Head of caudate nucleus (tissue), 42 donors: ENCODE measurements at regions not wholly inside any gene's neighbourhood (a gene's known extent, or its start where the extent isn't known, plus 50 kb on each side); places are given as distances from the start of the nearest gene placed in this dataset.
A peak's percentile ranks its signal among the peaks of the same experiment; 100 is the strongest.

Source experiments
- DNase-seq, 42 donors: peaks; one replicate each; pipeline versions ENCODE4 v3.0.0 to v3.0.0-alpha.2; 2020 to 2021; ENCODE audit warnings: mixed read lengths in 7 of 42
- intact Hi-C: fragments of 100-400 bp; cut with DNase I; formaldehyde crosslinking; loops from one replicate; pipeline ENCODE4 v1.15.0; 2022

DNA sequence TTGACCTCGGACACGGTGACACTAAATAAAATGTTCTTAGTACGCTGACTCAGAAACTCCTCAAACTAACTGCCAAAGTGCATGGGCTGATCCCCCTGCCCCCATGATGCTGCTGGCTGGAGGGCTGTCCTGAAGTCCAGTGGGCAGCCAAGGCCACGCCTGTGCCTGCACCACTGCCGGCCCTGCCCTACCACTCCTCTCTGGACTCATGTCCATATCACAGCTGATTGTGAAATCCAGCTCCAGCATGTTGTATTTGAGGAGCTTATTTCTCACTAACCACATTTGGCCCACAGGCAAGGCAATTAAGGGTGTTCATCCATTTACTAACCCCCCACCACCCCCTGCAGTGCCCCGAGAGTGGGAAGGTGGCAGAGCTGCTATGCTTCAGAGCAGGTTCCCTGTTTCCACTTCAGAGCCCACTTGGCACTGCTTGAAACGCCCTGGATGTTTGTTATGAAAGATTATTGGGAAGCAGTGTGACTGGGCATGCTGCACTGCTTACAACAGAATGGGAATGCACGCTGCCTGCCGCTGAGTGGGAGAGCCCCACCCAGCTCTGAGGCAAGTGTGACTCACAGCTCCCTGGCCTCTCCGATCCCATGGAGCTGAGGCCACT, 114.0 kb downstream of the UQCRFS1 start:
- intact Hi-C loops, result no loop called here
- peak in 39 of 42 donors; percentile 8 to 90 (median 54) for DNase-seq

DNA sequence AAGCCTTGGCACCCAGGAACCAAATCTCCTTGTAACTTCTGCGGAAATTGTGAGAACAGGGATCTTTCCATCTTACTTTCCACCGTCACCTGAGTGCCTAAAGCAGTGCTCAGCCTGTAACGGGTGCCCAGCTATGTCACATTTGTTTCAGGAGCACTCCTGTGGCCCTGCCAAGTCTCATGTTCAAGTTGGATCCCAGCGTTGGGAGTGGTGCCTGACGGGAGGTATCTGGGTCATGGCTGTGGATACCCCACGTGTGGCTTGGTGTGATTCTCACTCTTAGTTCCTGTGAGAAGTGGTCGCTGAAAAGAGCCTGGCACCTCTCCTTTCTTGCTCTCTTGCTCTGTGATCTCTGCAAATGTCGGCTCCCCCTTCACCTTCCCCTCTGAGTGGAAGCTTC, 114.9 kb downstream of the UQCRFS1 start:
- intact Hi-C loops, result no loop called here

GRCh38 chr19:29096896-29097295, 116.1 kb downstream of the UQCRFS1 start:
- intact Hi-C loops, result no loop called here
- DNase-seq, result no peak

More for the DNA sequence above, 114.9 kb downstream of the UQCRFS1 start:
- no peak for DNase-seq

DNA sequence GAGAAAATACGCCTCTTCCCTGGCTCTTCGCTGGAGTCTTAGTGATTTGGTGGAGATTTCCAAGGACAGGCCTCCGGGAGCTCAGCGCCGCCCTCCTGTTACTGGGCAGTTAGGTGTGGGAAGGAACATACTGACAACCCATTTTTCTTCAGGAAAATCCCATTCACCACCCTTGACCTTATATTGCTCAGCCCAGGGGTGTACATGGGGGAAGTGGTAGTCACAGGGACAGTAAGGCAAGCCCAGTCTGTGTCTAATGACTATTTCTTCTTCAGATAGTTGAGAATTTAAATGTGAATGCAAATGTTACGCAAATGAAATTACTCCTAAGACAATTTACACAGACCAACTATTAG, 119.4 kb downstream of the UQCRFS1 start:
- DNase-seq, result no peak
- intact Hi-C loops, result no loop called here

DNA sequence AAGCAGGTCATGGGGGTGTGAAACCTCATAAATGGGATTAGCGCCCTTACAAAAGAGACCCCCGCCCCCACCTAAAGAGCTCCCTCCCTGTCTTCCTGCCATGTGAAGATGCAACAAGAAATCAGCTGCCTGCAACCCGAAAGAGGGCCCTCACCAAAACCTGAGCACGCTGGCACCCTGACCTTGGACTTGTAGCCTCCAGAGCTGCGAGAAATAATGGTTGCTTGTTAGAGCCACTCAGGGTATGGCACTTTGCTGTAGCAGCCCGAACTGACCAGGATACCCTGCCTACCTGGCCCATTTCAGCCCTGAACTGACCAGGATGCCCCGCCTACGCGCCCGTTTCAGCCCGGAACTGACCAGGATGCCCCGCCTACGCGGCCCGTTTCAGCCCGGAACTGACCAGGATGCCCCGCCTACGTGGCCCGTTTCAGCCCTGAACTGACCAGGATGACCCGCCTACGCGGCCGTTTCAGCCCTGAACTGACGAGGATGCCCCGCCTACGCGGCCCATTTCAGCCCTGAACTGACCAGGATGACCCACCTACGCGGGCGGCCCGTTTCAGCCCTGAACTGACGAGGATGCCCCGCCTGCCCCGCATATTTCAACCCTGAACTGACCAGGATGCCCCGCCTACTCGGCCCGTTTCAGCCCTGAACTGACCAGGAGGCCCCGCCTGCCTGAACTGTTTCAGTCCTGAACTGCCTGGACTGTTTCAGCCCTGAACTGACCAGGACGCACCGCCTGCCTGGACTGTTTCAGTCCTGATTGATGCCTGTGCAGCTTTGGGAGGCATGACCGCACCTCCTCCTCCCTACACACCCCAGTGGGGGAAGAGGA, 120.0 kb downstream of the UQCRFS1 start:
- DNase-seq, result peak in 1 of 42 donors; percentile 10
- intact Hi-C loops, result no loop called here

GRCh38 chr19:29090783-29091526, 122.0 kb downstream of the UQCRFS1 start:
- intact Hi-C loops, result no loop called here
- no peak for DNase-seq

DNA sequence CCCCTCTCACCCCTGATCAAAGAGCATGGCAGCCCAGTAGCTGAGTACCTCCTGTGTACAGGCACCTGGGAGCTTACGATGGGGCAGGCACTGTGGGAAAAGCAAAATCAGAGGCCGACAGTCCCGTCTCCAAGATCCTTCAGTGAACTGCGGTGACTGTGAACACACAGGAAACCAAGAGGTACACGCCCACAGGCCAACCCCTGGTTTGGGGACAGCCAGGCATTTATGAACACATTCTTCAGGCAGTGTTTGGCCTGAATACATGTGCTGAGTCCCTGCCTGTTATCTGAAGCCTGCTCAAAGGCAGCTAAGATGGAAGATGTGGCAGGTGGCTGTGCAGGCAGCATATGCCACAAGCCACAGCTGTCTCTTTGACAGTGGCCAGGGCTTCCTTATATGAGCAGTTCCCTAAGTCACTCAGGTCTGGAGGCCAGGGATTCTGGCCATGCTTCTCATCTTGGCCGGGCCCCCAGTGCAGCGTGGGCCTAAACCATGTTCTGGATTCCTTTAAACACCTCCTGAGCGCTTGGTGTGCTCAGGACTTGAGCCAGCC, 123.6 kb downstream of the UQCRFS1 start:
- peak in 1 of 42 donors; percentile 33 for DNase-seq
- intact Hi-C loops, result no loop called here

- DNase-seq, result peak in 12 of 42 donors; percentile 11 to 49 (median 24)
- intact Hi-C loops, result no loop called here
These were observed 124.2 kb downstream of the UQCRFS1 start for GRCh38 chr19:29088761-29089160.

DNA sequence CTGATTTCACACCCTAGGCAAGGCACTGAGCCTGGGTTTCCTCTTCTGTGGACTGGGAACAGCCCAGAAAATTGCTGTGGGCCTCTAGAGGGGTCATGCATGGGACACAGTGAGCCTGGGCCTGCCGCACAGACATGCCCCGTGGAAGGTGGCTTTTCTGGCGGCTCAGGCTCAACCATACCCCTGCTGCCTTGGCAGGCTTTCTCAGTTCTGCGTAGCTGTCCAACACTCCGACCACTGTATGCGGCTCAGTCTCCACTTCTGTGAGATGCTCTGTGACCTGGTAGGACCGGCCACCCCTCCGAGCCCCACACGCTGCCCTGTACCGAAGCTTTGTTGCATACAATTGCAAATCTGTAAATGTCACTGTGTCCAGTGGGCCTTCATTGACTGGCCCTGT, 126.3 kb downstream of the UQCRFS1 start:
- DNase-seq, result no peak
- intact Hi-C loops, result no loop called here

- no peak for DNase-seq
- intact Hi-C loops, result no loop called here
These were observed 126.8 kb downstream of the UQCRFS1 start for GRCh38 chr19:29086182-29086581.

DNA sequence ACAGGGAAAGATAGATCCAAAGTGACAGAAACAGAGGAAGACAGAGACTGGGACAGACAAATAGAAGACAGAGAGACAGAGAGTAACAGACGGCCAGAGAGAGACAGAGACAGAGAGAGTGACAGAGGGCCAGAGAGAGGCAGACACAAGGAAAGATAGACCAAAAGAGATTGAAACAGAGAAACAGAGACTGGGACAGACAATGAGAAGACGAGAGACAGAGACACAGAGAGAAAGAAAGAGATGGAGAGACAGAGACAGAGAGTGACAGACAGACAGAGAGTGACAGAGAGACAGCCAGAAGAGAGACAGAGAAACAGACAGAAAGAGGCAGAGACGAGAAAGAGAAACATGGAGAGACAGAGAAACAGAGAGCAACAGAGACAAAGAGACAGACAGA, 127.3 kb downstream of the UQCRFS1 start:
- no peak for DNase-seq
- intact Hi-C loops, result no loop called here

DNA sequence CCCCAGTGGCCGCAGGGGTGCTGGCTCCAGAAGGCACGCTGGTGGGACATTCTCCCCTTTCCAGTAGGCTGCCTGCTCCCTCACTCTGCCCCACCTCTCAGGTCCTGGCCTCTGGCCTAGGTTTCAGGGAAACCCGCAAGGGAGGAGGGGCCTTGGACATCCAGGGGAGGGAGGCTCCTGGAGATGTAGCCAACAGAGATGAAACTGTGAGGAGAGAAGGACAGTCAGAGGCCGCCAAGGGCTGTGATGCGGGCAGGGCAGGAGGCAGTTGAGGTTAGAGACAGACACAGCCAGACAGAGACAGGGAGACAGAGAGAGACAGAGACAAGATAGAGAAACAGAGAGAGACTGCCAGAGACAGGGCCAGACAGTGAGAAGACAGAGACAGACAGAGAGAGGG, 127.7 kb downstream of the UQCRFS1 start:
- intact Hi-C loops, result no loop called here
- DNase-seq, result peak in 1 of 42 donors; percentile 36

- DNase-seq, result peak in 2 of 42 donors; percentile 32 to 43
- intact Hi-C loops, result no loop called here
These were observed 128.7 kb downstream of the UQCRFS1 start for GRCh38 chr19:29084266-29084665.

- intact Hi-C loops, result no loop called here
- DNase-seq, result peak in 1 of 42 donors; percentile 23
These were observed 129.1 kb downstream of the UQCRFS1 start for GRCh38 chr19:29083863-29084262.

GRCh38 chr19:29079356-29080032, 133.5 kb downstream of the UQCRFS1 start:
- DNase-seq, result no peak
- intact Hi-C loops, result no loop called here

DNA sequence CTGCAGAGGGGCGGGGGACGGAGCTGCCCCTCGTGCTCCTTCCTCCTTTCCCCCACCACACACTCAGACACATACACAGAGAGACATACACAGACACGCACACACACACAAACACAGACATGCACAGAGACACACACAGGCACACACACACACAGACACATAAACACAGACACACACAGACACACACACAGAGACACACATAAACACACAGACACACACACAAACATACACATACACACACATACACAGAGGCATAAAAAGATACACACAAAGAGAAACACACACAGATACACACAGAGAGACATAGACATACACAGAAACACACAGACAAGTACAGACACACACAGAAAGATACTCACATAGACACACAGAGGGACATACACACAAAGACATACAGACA, 136.0 kb downstream of the UQCRFS1 start:
- no peak for DNase-seq
- intact Hi-C loops, result no loop called here

GRCh38 chr19:29076161-29076560, 136.8 kb downstream of the UQCRFS1 start:
- intact Hi-C loops, result no loop called here
- DNase-seq, result no peak

- DNase-seq, result no peak
- intact Hi-C loops, result no loop called here
These were observed 137.8 kb downstream of the UQCRFS1 start for GRCh38 chr19:29075149-29075548.

- peak in 1 of 42 donors; percentile 21 for DNase-seq
- intact Hi-C loops, result no loop called here
These were observed 138.4 kb downstream of the UQCRFS1 start for GRCh38 chr19:29074579-29074978.
